Large intestine (tissue), 3 donors: ENCODE measurements at regions not wholly inside any gene's neighbourhood (a gene's known extent, or its start where the extent isn't known, plus 50 kb on each side); places are given as distances from the start of the nearest gene placed in this dataset.

Experiments
- DNase-seq, 2 donors: peaks; one replicate each; pipeline versions ENCODE4 v3.0.0 to v3.0.0-alpha.2; 2013
- H3K27ac ChIP-seq: one replicate; pipeline ENCODE4 v1.5.1; 2013; ENCODE audit warnings: low read length
- H3K27me3 ChIP-seq: 2 replicates; pipeline ENCODE4 v1.6.1; 2013; ENCODE audit warnings: low read length; ENCODE audit not compliant: control insufficient read depth, insufficient read depth
- H3K36me3 ChIP-seq: 2 replicates; pipeline ENCODE4 v1.6.1; 2013; ENCODE audit warnings: low read length; ENCODE audit not compliant: control insufficient read depth, insufficient read depth
- H3K4me1 ChIP-seq: one replicate; pipeline ENCODE4 v1.6.1; 2013; ENCODE audit warnings: low read length; ENCODE audit not compliant: control insufficient read depth, insufficient read depth
- H3K4me3 ChIP-seq: one replicate; pipeline ENCODE4 v1.5.1; 2013; ENCODE audit warnings: low read length
- H3K9me3 ChIP-seq: one replicate; pipeline ENCODE4 v1.6.1; 2013; ENCODE audit warnings: mild to moderate bottlenecking, low read depth, low read length, moderate library complexity; ENCODE audit not compliant: control insufficient read depth
- WGBS: methylation state at CpG from one replicate; pipeline ENCODE4 v1.1.5; 2013; ENCODE audit warnings: low lambda C conversion rate; ENCODE audit not compliant: insufficient coverage; 5-methylcytosine and 5-hydroxymethylcytosine counted together

GRCh38 chr6:48057601-48058000 lies 53.4 kb downstream of the PTCHD4 start:
- Histone ChIP-seq H3K9me3 (no peaks in the 10 kb centered on the region), H3K27ac (no peak overlapping the region), H3K4me3 (no peak overlapping the region), H3K27me3 (no peaks in the 10 kb centered on the region), H3K36me3 (no peaks in the 10 kb centered on the region), H3K4me1 (no peaks in the 10 kb centered on the region)
- no peak for DNase-seq

- Histone ChIP-seq H3K27ac (no peak overlapping the region), H3K36me3 (no peaks in the 10 kb centered on the region), H3K4me1 (no peaks in the 10 kb centered on the region), H3K4me3 (no peak overlapping the region), H3K27me3 (no peaks in the 10 kb centered on the region), H3K9me3 (no peaks in the 10 kb centered on the region)
- no peak for DNase-seq
- WGBS, result 40% methylated on average over 1 of the region's 2 CpGs
These were observed 62.4 kb downstream of the PTCHD4 start for GRCh38 chr6:48048451-48049146.

GRCh38 chr6:48041894-48042293 lies 69.1 kb downstream of the PTCHD4 start:
- H3K27ac ChIP-seq, result no peak overlapping the region
- H3K4me3 ChIP-seq, result no peak overlapping the region
- no peak for DNase-seq
- H3K27me3 ChIP-seq, result no peaks in the 10 kb centered on the region
- H3K4me1 ChIP-seq, result no peaks in the 10 kb centered on the region
- WGBS, result 49% methylated on average over 2 of the region's 2 CpGs
- H3K9me3 ChIP-seq, result no peaks in the 10 kb centered on the region
- H3K36me3 ChIP-seq, result no peaks in the 10 kb centered on the region

- H3K27me3 ChIP-seq, result no peaks in the 10 kb centered on the region
These were observed 73.1 kb downstream of the PTCHD4 start for GRCh38 chr6:48037946-48038345.

GRCh38 chr6:48036316-48036715 lies 74.7 kb downstream of the PTCHD4 start:
- Histone ChIP-seq H3K27ac (no peak overlapping the region), H3K27me3 (no peaks in the 10 kb centered on the region)
- WGBS, result no CpG with 5 or more reads among the region's 1 CpG

More at GRCh38 chr6:48037946-48038345, 73.1 kb downstream of the PTCHD4 start:
- H3K4me3 ChIP-seq, result no peak overlapping the region
- no peaks in the 10 kb centered on the region for H3K9me3 ChIP-seq
- H3K4me1 ChIP-seq, result no peaks in the 10 kb centered on the region
- 82% methylated on average over 3 of the region's 4 CpGs for WGBS
- H3K27ac ChIP-seq, result no peak overlapping the region
- no peaks in the 10 kb centered on the region for H3K36me3 ChIP-seq
- DNase-seq, result no peak

GRCh38 chr6:48032151-48032550 lies 78.8 kb downstream of the PTCHD4 start:
- H3K27me3 ChIP-seq, result no peaks in the 10 kb centered on the region
- 80% methylated on average over 2 of the region's 5 CpGs for WGBS

More at GRCh38 chr6:48036316-48036715, 74.7 kb downstream of the PTCHD4 start:
- H3K36me3 ChIP-seq, result no peaks in the 10 kb centered on the region
- no peak for DNase-seq
- no peaks in the 10 kb centered on the region for H3K4me1 ChIP-seq
- no peak overlapping the region for H3K4me3 ChIP-seq
- no peaks in the 10 kb centered on the region for H3K9me3 ChIP-seq

GRCh38 chr6:48031711-48032110 lies 79.3 kb downstream of the PTCHD4 start:
- Histone ChIP-seq H3K4me3 (no peak overlapping the region), H3K27ac (no peak overlapping the region), H3K27me3 (no peaks in the 10 kb centered on the region), H3K9me3 (no peaks in the 10 kb centered on the region), H3K4me1 (no peaks in the 10 kb centered on the region), H3K36me3 (no peaks in the 10 kb centered on the region)
- WGBS, result 100% methylated on average over 2 of the region's 2 CpGs
- DNase-seq, result no peak

More at GRCh38 chr6:48032151-48032550, 78.8 kb downstream of the PTCHD4 start:
- no peak overlapping the region for H3K27ac ChIP-seq
- no peaks in the 10 kb centered on the region for H3K9me3 ChIP-seq
- no peaks in the 10 kb centered on the region for H3K36me3 ChIP-seq
- H3K4me1 ChIP-seq, result no peaks in the 10 kb centered on the region
- DNase-seq, result peak in 1 of 2 donors; percentile 3
- no peak overlapping the region for H3K4me3 ChIP-seq

GRCh38 chr6:48027704-48028435 lies 83.1 kb downstream of the PTCHD4 start:
- no peaks in the 10 kb centered on the region for H3K36me3 ChIP-seq
- DNase-seq, result no peak
- H3K27ac ChIP-seq, result no peak overlapping the region
- no peak overlapping the region for H3K4me3 ChIP-seq
- WGBS, result 80% methylated on average over 1 of the region's 8 CpGs
- no peaks in the 10 kb centered on the region for H3K27me3 ChIP-seq
- H3K9me3 ChIP-seq, result no peaks in the 10 kb centered on the region
- H3K4me1 ChIP-seq, result no peaks in the 10 kb centered on the region

GRCh38 chr6:48024956-48025355 lies 86.0 kb downstream of the PTCHD4 start:
- Histone ChIP-seq H3K4me1 (no peaks in the 10 kb centered on the region), H3K27me3 (no peaks in the 10 kb centered on the region), H3K9me3 (no peaks in the 10 kb centered on the region), H3K27ac (no peak overlapping the region), H3K4me3 (no peak overlapping the region), H3K36me3 (no peaks in the 10 kb centered on the region)
- WGBS, result 50% methylated on average over 2 of the region's 3 CpGs
- no peak for DNase-seq

- no peaks in the 10 kb centered on the region for H3K36me3 ChIP-seq
- H3K27ac ChIP-seq, result no peak overlapping the region
- no peaks in the 10 kb centered on the region for H3K4me1 ChIP-seq
- H3K4me3 ChIP-seq, result no peak overlapping the region
- no peaks in the 10 kb centered on the region for H3K27me3 ChIP-seq
- no peak for DNase-seq
- 50% methylated on average over 1 of the region's 1 CpG for WGBS
- no peaks in the 10 kb centered on the region for H3K9me3 ChIP-seq
These were observed 89.1 kb downstream of the PTCHD4 start for GRCh38 chr6:48021904-48022303.
